ENCODE measurements at regions not wholly inside any gene's neighbourhood (a gene's known extent, or its start where the extent isn't known, plus 50 kb on each side); places are given as distances from the start of the nearest gene placed in this dataset.
"Not testable (repeated sequence)": the region's sequence is repeated elsewhere in the genome, so short reads cannot be mapped to it uniquely, and the experiment has no call there.

- FAIRE-seq, result no peak
These were observed 118.9 kb downstream of the ACAA2 start for GRCh38 chr18:49694402-49694801.

GRCh38 chr18:49693717-49694005 is 119.7 kb downstream of the ACAA2 start:
- no peak for FAIRE-seq
- DNase-seq (ENCODE audit: low spot score), result no peak

More at GRCh38 chr18:49694402-49694801, 118.9 kb downstream of the ACAA2 start:
- DNase-seq (ENCODE audit: low spot score), result no peak

- no peak for DNase-seq (ENCODE audit: low spot score)
- FAIRE-seq, result no peak
These were observed 120.2 kb downstream of the ACAA2 start for GRCh38 chr18:49692906-49693716.

GRCh38 chr18:49691177-49691608 is 122.1 kb downstream of the ACAA2 start:
- DNase-seq (ENCODE audit: low spot score) (peak; percentile 21), FAIRE-seq (no peak)

GRCh38 chr18:49690312-49690711 is 123.0 kb downstream of the ACAA2 start:
- FAIRE-seq, result no peak
- DNase-seq (ENCODE audit: low spot score), result peak; percentile 25

GRCh38 chr18:49685231-49685942 is 123.5 kb downstream of the LIPG start:
- no peak for DNase-seq (ENCODE audit: low spot score)
- FAIRE-seq, result no peak

- not testable (repeated sequence) for FAIRE-seq; DNase-seq (ENCODE audit: low spot score)
These were observed 120.9 kb downstream of the LIPG start for GRCh38 chr18:49682803-49683190.

- no peak for FAIRE-seq
These were observed 120.4 kb downstream of the LIPG start for GRCh38 chr18:49682173-49682802.

GRCh38 chr18:49681387-49681786 is 119.5 kb downstream of the LIPG start:
- FAIRE-seq, result no peak
- no peak for DNase-seq (ENCODE audit: low spot score)

More at GRCh38 chr18:49682173-49682802, 120.4 kb downstream of the LIPG start:
- no peak for DNase-seq (ENCODE audit: low spot score)

GRCh38 chr18:49678440-49678839 is 116.6 kb downstream of the LIPG start:
- FAIRE-seq, result no peak
- no peak for DNase-seq (ENCODE audit: low spot score)

- no peak for FAIRE-seq
- DNase-seq (ENCODE audit: low spot score), result no peak
These were observed 116.0 kb downstream of the LIPG start for GRCh38 chr18:49677762-49678413.

- DNase-seq (ENCODE audit: low spot score) (no peak), FAIRE-seq (no peak)
These were observed 115.2 kb downstream of the LIPG start for GRCh38 chr18:49677081-49677480.

- DNase-seq (ENCODE audit: low spot score), result no peak
- FAIRE-seq, result no peak
These were observed 111.4 kb downstream of the LIPG start for GRCh38 chr18:49673281-49673680.

- FAIRE-seq (no peak), DNase-seq (ENCODE audit: low spot score) (no peak)
These were observed 111.0 kb downstream of the LIPG start for GRCh38 chr18:49672853-49673252.

- FAIRE-seq, result no peak
These were observed 107.5 kb downstream of the LIPG start for GRCh38 chr18:49669403-49669802.

GRCh38 chr18:49668574-49669275 is 106.9 kb downstream of the LIPG start:
- no peak for DNase-seq (ENCODE audit: low spot score)
- FAIRE-seq, result no peak

More at GRCh38 chr18:49669403-49669802, 107.5 kb downstream of the LIPG start:
- no peak for DNase-seq (ENCODE audit: low spot score)

GRCh38 chr18:49667462-49667861 is 105.6 kb downstream of the LIPG start:
- no peak for DNase-seq (ENCODE audit: low spot score)

GRCh38 chr18:49666045-49666775 is 104.4 kb downstream of the LIPG start:
- no peak for FAIRE-seq
- no peak for DNase-seq (ENCODE audit: low spot score)

More at GRCh38 chr18:49667462-49667861, 105.6 kb downstream of the LIPG start:
- no peak for FAIRE-seq

- no peak for FAIRE-seq
- no peak for DNase-seq (ENCODE audit: low spot score)
These were observed 102.3 kb downstream of the LIPG start for GRCh38 chr18:49663899-49664890.
